EL (cell line): ENCODE measurements at regions not wholly inside any gene's neighbourhood (a gene's known extent, or its start where the extent isn't known, plus 50 kb on each side); places are given as distances from the start of the nearest gene placed in this dataset.
A peak's percentile ranks its signal among the peaks of the same experiment; 100 is the strongest.

Experiments used
- DNase-seq: peaks from one replicate; pipeline ENCODE4 v3.0.0-alpha.2; 2016

DNA sequence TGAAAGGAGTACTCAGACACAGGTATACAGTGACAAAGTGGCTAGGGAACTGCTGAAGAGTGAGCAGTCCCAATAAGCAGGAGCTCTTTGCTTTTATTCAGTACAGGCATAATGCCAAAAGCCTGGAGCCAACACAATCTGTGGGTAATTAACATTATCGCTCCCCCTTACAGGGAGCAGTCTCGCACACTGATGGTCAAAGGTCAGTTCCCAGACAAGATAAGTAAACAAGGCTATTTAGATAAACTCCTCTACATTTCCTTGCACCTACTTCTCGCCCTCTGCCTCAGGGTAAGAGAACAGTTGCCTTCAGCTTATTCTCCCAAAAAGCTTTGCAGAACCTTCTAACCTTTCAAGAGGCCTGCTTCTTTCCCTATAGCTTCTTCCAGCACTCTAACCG, 73.9 kb upstream of the TAF9B start:
- DNase-seq = no peak

DNA sequence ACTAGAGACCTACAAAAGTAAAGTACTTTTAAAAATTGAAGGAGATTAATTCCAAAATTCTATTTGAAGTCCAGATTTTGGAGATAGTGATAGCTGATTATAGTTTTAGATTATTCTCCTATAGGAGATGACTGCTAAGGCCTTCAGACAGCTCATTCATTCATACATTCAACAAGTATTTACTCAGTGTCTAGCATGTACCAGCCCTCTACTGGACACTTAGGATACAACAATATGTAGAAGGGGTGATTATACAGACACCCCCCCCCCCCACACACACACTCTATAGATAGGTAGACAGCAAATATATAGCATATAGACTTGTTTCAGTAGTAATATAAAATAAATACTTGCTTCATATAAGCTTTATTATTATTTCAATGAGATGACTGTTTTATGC, 60.4 kb upstream of the TAF9B start:
- DNase-seq = peak; percentile 12
